ENCODE measurements at regions not wholly inside any gene's neighbourhood (a gene's known extent, or its start where the extent isn't known, plus 50 kb on each side); places are given as distances from the start of the nearest gene placed in this dataset.

DNA sequence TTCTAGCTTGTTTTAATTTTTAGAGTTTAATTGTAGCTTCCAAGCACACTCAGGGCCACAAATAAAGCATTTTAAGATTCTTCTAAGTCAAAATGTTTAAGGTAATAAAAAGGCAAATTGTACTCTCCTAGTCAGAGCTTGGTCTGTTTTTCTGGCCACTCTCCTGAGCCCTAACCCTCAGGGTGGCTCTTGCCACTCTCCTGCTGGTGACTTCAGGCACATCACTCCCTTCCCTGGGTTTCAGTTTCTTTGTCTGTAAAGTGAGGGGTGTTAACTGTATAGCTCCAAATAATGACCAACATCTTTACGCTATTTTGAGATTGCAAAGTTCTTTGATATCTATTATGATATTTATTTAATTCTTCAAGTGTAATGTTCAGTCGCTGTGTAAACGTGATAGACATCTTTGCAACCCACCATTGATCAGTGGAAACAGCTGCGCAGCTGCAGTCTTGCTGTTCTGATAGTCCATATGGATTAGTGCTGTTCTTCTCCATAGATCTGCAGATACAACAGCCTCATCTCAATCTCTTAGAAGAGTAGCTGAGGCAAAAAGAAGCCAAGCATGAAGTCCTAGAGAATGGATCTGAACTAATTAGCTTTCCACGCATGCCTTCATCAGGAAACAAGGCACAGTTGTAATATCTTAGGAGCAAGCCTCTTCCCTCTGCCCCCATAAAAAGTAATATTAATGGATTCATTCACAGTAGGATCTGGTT lies 189.9 kb downstream of the PLPP4 start:
- TF ChIP-seq, protein P1, sequence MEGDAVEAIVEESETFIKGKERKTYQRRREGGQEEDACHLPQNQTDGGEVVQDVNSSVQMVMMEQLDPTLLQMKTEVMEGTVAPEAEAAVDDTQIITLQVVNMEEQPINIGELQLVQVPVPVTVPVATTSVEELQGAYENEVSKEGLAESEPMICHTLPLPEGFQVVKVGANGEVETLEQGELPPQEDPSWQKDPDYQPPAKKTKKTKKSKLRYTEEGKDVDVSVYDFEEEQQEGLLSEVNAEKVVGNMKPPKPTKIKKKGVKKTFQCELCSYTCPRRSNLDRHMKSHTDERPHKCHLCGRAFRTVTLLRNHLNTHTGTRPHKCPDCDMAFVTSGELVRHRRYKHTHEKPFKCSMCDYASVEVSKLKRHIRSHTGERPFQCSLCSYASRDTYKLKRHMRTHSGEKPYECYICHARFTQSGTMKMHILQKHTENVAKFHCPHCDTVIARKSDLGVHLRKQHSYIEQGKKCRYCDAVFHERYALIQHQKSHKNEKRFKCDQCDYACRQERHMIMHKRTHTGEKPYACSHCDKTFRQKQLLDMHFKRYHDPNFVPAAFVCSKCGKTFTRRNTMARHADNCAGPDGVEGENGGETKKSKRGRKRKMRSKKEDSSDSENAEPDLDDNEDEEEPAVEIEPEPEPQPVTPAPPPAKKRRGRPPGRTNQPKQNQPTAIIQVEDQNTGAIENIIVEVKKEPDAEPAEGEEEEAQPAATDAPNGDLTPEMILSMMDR (IDR thresholded peaks at IDR 0.05) = no peak
- no peak overlapping the region for H3K27ac ChIP-seq
- H3K9me3 ChIP-seq = no peaks in the 10 kb centered on the region
- H3K4me1 ChIP-seq = no peaks in the 10 kb centered on the region
- ATAC-seq (no peak), FAIRE-seq (no peak), DNase-seq (no peak)
- 80 to 85% methylated on average over 5 of the region's 5 CpGs for WGBS, 2 donors
- no peak overlapping the region for H3K4me3 ChIP-seq
- H3K36me3 ChIP-seq = no peaks in the 10 kb centered on the region
- intact Hi-C loops (cut with DNase I) = no loop called here
- no peaks in the 10 kb centered on the region for H3K27me3 ChIP-seq

DNA sequence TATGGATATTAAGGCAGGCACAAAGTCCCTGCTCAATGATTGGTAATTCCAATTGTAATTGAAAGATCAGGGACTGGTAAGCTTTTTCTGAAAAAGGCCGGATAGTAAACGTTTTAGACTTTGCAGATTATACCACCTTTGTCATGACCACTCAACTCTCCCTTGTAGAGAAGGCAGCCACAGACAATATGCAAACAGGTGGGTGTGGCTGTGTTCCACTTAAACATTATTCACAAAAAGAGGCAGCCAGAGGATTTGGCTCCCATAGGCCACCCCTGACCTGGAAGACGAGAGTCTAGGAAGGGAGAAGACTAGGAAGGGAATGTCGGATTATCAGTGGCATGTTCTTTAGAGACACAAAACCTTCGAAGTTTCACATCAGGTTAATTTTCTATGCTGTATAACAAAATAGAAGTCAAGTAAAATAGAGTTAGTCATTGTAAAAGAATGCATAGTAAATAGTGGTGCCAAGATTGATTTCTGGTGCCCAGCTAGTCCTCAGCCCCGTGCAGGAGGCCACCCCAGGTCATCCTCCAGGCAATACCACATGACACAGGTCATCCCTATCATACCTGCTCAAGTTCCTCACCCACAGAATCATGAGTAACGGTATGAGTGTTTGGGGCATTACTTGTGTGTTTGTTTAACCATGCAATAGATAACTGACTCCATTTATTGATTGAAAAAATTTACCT lies 193.8 kb downstream of the PLPP4 start:
- intact Hi-C loops (cut with DNase I) = no loop called here
- Histone ChIP-seq H3K27ac (no peak overlapping the region), H3K4me3 (no peak overlapping the region), H3K9me3 (no peaks in the 10 kb centered on the region), H3K4me1 (no peaks in the 10 kb centered on the region), H3K36me3 (no peaks in the 10 kb centered on the region), H3K27me3 (peaks cover 0 to 6% (median 0%) of the 10 kb centered on the region in 4 donors)
- no peak for DNase-seq
- no peak for FAIRE-seq
- 59 to 61% methylated on average over 7 of the region's 7 CpGs for WGBS, 2 donors
- no peak for ATAC-seq
- TF ChIP-seq, protein P1 (IDR thresholded peaks at IDR 0.05) = no peak

DNA sequence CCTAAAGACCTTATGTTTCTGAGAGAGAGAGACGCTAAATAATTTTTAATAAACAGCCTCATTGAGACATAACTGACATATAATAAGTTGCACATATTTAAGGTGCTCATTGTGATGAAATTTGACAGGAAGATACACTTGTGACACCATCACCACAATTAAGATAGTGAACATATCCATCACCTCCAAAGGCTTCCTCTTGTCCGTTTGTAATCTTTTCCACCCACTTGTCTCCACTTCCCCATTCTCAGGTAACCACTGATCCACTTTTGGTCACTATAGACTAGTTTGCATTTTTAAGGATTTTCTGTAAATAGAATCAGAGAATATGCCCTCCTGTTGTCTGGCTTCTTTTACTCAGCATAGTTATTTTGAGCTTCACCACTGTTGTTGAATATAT lies 195.1 kb upstream of the WDR11 start:
- Histone ChIP-seq H3K9me3 (no peaks in the 10 kb centered on the region), H3K27ac (no peak overlapping the region), H3K4me1 (no peaks in the 10 kb centered on the region), H3K36me3 (no peaks in the 10 kb centered on the region), H3K4me3 (no peak overlapping the region), H3K27me3 (peaks cover 0 to 11% (median 0%) of the 10 kb centered on the region in 4 donors)
- ATAC-seq = no peak
- no peak for FAIRE-seq
- WGBS, 2 donors = 70 to 80% methylated on average over 2 of the region's 2 CpGs
- TF ChIP-seq, protein P1 (IDR thresholded peaks at IDR 0.05) = no peak
- intact Hi-C loops (cut with DNase I) = no loop called here
- DNase-seq = no peak

DNA sequence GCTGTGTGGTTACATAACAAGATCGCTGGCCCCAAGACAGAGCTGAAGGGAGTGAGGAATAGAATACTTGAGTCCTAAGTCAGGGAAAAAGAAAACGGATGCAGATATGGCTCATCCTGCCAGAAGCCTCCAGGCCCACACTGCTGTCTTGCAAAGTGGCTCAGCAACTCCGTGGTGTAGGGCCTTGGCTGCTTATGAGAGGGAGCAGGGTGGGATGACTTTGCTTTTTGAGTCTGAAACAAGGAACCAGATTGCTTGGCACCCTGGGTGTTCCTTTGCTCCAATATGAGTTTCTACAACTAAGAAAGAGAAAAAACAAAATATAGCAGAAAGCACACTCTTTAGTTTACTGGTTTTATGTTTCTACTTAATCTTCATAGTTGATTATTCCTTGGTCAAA lies 193.8 kb upstream of the WDR11 start:
- Histone ChIP-seq H3K9me3 (no peaks in the 10 kb centered on the region), H3K27me3 (peaks cover 0 to 17% (median 0%) of the 10 kb centered on the region in 4 donors), H3K36me3 (no peaks in the 10 kb centered on the region), H3K4me1 (no peaks in the 10 kb centered on the region), H3K27ac (no peak overlapping the region), H3K4me3 (no peak overlapping the region)
- WGBS, 2 donors = 40 to 56% methylated on average over 3 of the region's 3 CpGs
- no peak for ATAC-seq
- TF ChIP-seq, protein P1 (IDR thresholded peaks at IDR 0.05) = no peak
- intact Hi-C loops (cut with DNase I) = no loop called here
- no peak for DNase-seq
- no peak for FAIRE-seq

Measured in pancreas (tissue), 10 donors.